T-cell (primary cell): ENCODE measurements at regions not wholly inside any gene's neighbourhood (a gene's known extent, or its start where the extent isn't known, plus 50 kb on each side); places are given as distances from the start of the nearest gene placed in this dataset.
"Not testable (repeated sequence)": the region's sequence is repeated elsewhere in the genome, so short reads cannot be mapped to it uniquely, and the experiment has no call there.

Experiments used
- ATAC-seq, 4 experiments: fragments of 200-7000 bp in 3 of 4; fragments of 150-1000 bp in 1 of 4; cut with Tn5 transposase; replicated peaks in 1 of 4; 1 replicate in 3 of 4; 2 replicates in 1 of 4; pipeline ENCODE4 v1.10.0; 2021; ENCODE audit warnings: moderate library complexity in 3 of 4, mild to moderate bottlenecking in 2 of 4, moderate number of reproducible peaks in 1 of 4
- CTCF ChIA-PET, 2 donors: fragments of 300-600 bp; sonication (Branson Sonifier 250); formaldehyde crosslinking; loops; one replicate each; lab custom pipeline; 2022; ENCODE audit warnings: antibody characterized with exemption in 2 of 2; lab: Charles Lee
- POLR2A ChIA-PET, 2 donors: fragments of 300-600 bp; sonication (Branson Sonifier 250); formaldehyde crosslinking; loops; one replicate each; lab custom pipeline; 2022; ENCODE audit warnings: antibody characterized with exemption in 2 of 2; lab: Charles Lee
- DNase-seq, 35 experiments: peaks; one replicate each; pipeline versions ENCODE4 v3.0.0 to v3.0.0-alpha.2; 2013 to 2023
- H3K27ac ChIP-seq: one replicate; pipeline ENCODE4 v1.5.1; 2013; ENCODE audit warnings: low read length
- H3K27me3 ChIP-seq, 2 experiments: replicated peaks in 1 of 2; 1 replicate in 1 of 2; 2 replicates in 1 of 2; pipeline versions ENCODE4 v1.6.1 to v1.7.0; 2013; ENCODE audit warnings: low read length in 1 of 2, mixed read lengths in 1 of 2; ENCODE audit not compliant: control insufficient read depth in 2 of 2, insufficient read depth in 2 of 2; ENCODE audit errors: extremely low read depth in 1 of 2
- H3K36me3 ChIP-seq, 2 donors: 1 replicate in 1 of 2; 2 replicates in 1 of 2; pipeline versions ENCODE4 v1.6.1 to v1.7.0; 2013; ENCODE audit warnings: low read length in 1 of 2; ENCODE audit not compliant: control insufficient read depth in 2 of 2, insufficient read depth in 1 of 2; ENCODE audit errors: extremely low read depth in 1 of 2
- H3K4me1 ChIP-seq, 2 experiments: 1 replicate in 1 of 2; 2 replicates in 1 of 2; pipeline versions ENCODE4 v1.6.1 to v1.7.0; 2013; ENCODE audit warnings: low read length in 2 of 2, mixed read lengths in 1 of 2; ENCODE audit not compliant: insufficient read depth in 2 of 2, control insufficient read depth in 1 of 2; ENCODE audit errors: extremely low read depth in 1 of 2
- H3K4me3 ChIP-seq, 2 donors: 1 replicate in 1 of 2; 2 replicates in 1 of 2; pipeline versions ENCODE4 v1.5.1 to v1.7.0; 2013; ENCODE audit warnings: mild to moderate bottlenecking in 2 of 2, low read length in 1 of 2, moderate library complexity in 1 of 2; ENCODE audit not compliant: control insufficient read depth in 1 of 2; ENCODE audit errors: extremely low read depth in 1 of 2
- H3K9me3 ChIP-seq: 2 replicates; pipeline ENCODE4 v1.7.0; 2013
- H3K27ac Mint-ChIP-seq, 2 donors: one replicate each; pipeline ENCODE4 v1.8.0; 2020 to 2021; ENCODE audit warnings: mild to moderate bottlenecking in 2 of 2, mixed read lengths in 2 of 2
- H3K27me3 Mint-ChIP-seq, 2 donors: one replicate each; pipeline ENCODE4 v1.8.0; 2021 to 2022; ENCODE audit warnings: mixed read lengths in 2 of 2
- H3K36me3 Mint-ChIP-seq: one replicate; pipeline ENCODE4 v1.8.0; 2021; ENCODE audit warnings: mixed read lengths
- H3K4me1 Mint-ChIP-seq, 3 donors: one replicate each; pipeline ENCODE4 v1.8.0; 2020 to 2022; ENCODE audit warnings: mixed read lengths in 3 of 3, mild to moderate bottlenecking in 1 of 3
- H3K4me3 Mint-ChIP-seq, 3 donors: one replicate each; pipeline ENCODE4 v1.8.0; 2020 to 2022; ENCODE audit warnings: mild to moderate bottlenecking in 3 of 3, mixed read lengths in 3 of 3, moderate library complexity in 3 of 3
- H3K9me3 Mint-ChIP-seq, 3 donors: one replicate each; pipeline ENCODE4 v1.8.0; 2020 to 2022; ENCODE audit warnings: mixed read lengths in 3 of 3
- WGBS: methylation state at CpG from one replicate; pipeline ENCODE4 v1.1.5; 2013; ENCODE audit warnings: missing lambda C conversion rate; ENCODE audit not compliant: insufficient coverage; 5-methylcytosine and 5-hydroxymethylcytosine counted together

- H3K4me1 ChIP-seq = no peaks in the 10 kb centered on the region
- WGBS = 94% methylated on average over 4 of the region's 5 CpGs
- ChIA-PET POLR2A (no interaction called here), CTCF (interaction anchor here in 1 of 2 donors (1.0 kb wide), 1 partner anchor 31 kb away, joined by 3 read pairs; no protein-coding TSS in a partner anchor)
- ATAC-seq = no peak
- no peaks in the 10 kb centered on the region for H3K9me3 ChIP-seq
- Mint-ChIP-seq H3K36me3 (peaks cover 8% of the 10 kb centered on the region), H3K27ac (no peak overlapping the region), H3K4me1 (peaks cover 0 to 3% (median 2%) of the 10 kb centered on the region in 3 donors), H3K4me3 (no peak overlapping the region), H3K9me3 (no peaks in the 10 kb centered on the region), H3K27me3 (no peaks in the 10 kb centered on the region)
- H3K27ac ChIP-seq = no peak overlapping the region
- no peak for DNase-seq
- H3K4me3 ChIP-seq = no peak overlapping the region
- no peaks in the 10 kb centered on the region for H3K27me3 ChIP-seq
- no peaks in the 10 kb centered on the region for H3K36me3 ChIP-seq
Measured at GRCh38 chr13:99686157-99686572, 184.9 kb downstream of the TM9SF2 start.

GRCh38 chr13:99681695-99682094 is 180.4 kb downstream of the TM9SF2 start:
- ChIA-PET POLR2A (interaction anchor here in 1 of 2 donors (0.6 kb wide), 1 partner anchor 10 kb away, joined by 3 read pairs; no protein-coding TSS in a partner anchor), CTCF (interaction anchor here in 1 of 2 donors (0.7 kb wide), 1 partner anchor 1065 kb away, joined by 3 read pairs; no protein-coding TSS in a partner anchor)
- H3K27me3 Mint-ChIP-seq = no peaks in the 10 kb centered on the region
- no peak overlapping the region for H3K4me3 Mint-ChIP-seq
- ATAC-seq (no peak), DNase-seq (no peak)
- no peaks in the 10 kb centered on the region for H3K27me3 ChIP-seq
- peaks cover 6% of the 10 kb centered on the region for H3K36me3 Mint-ChIP-seq
- no peaks in the 10 kb centered on the region for H3K36me3 ChIP-seq
- no peaks in the 10 kb centered on the region for H3K9me3 ChIP-seq
- H3K9me3 Mint-ChIP-seq = no peaks in the 10 kb centered on the region
- H3K27ac Mint-ChIP-seq = no peak overlapping the region
- H3K4me1 Mint-ChIP-seq = peaks cover 0 to 2% (median 0%) of the 10 kb centered on the region in 3 donors
- 93% methylated on average over 4 of the region's 7 CpGs for WGBS
- no peak overlapping the region for H3K27ac ChIP-seq
- no peak overlapping the region for H3K4me3 ChIP-seq
- no peaks in the 10 kb centered on the region for H3K4me1 ChIP-seq

- DNase-seq (no peak), ATAC-seq (no peak)
- POLR2A ChIA-PET = interaction anchor here in 1 of 2 donors (0.6 kb wide), 1 partner anchor 467 kb away, joined by 4 read pairs; no protein-coding TSS in a partner anchor
- no peak overlapping the region for H3K4me3 ChIP-seq
- no peak overlapping the region for H3K27ac Mint-ChIP-seq
- no peaks in the 10 kb centered on the region for H3K9me3 ChIP-seq
- CTCF ChIA-PET = no interaction called here
- no peaks in the 10 kb centered on the region for H3K27me3 ChIP-seq
- H3K27me3 Mint-ChIP-seq = no peaks in the 10 kb centered on the region
- 75% methylated on average over 2 of the region's 8 CpGs for WGBS
- H3K36me3 Mint-ChIP-seq = peaks cover 15% of the 10 kb centered on the region
- no peak overlapping the region for H3K4me3 Mint-ChIP-seq
- no peaks in the 10 kb centered on the region for H3K9me3 Mint-ChIP-seq
- H3K27ac ChIP-seq = no peak overlapping the region
- H3K36me3 ChIP-seq = no peaks in the 10 kb centered on the region
- no peaks in the 10 kb centered on the region for H3K4me1 Mint-ChIP-seq
- no peaks in the 10 kb centered on the region for H3K4me1 ChIP-seq
Measured at GRCh38 chr13:99677116-99677951, 176.1 kb downstream of the TM9SF2 start.

DNA sequence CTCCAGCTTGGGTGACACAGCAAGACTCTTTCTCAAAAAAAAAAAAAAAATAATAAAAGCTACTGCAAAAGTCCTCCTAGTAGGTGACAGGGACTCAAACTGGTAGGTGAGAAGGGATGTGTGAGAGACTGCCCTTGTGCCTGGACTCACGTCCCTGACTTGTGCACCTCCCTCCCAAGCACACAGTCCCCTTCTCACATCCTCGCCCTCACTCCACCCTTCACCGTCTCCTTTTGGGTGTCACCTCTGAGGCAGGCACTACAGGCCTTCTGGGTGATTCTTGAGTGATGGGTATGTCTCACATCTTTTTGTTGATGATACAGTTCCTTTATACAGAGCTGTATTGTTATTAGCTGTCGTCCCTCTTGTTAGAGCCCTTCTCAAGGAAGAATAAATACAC is 170.5 kb downstream of the TM9SF2 start:
- Histone ChIP-seq H3K36me3 (no peaks in the 10 kb centered on the region), H3K4me1 (no peaks in the 10 kb centered on the region), H3K9me3 (no peaks in the 10 kb centered on the region), H3K4me3 (no peak overlapping the region), H3K27me3 (peaks cover 0 to 5% of the 10 kb centered on the region in 2 experiments), H3K27ac (no peak overlapping the region)
- POLR2A ChIA-PET = interaction anchor here in 1 of 2 donors (0.6 kb wide), 2 partner anchors 67 to 1061 kb away, joined by 5 to 6 read pairs; no protein-coding TSS in a partner anchor
- Mint-ChIP-seq H3K27me3 (no peaks in the 10 kb centered on the region), H3K27ac (no peak overlapping the region), H3K4me1 (peaks cover 0 to 2% (median 0%) of the 10 kb centered on the region in 3 donors), H3K9me3 (no peaks in the 10 kb centered on the region), H3K36me3 (peaks cover 15% of the 10 kb centered on the region), H3K4me3 (no peak overlapping the region)
- ATAC-seq (no peak), DNase-seq (no peak)
- 80% methylated on average over 1 of the region's 4 CpGs for WGBS
- CTCF ChIA-PET = interaction anchor here in 1 of 2 donors (0.6 kb wide), 1 partner anchor 1431 kb away, joined by 3 read pairs; no protein-coding TSS in a partner anchor

- not testable (repeated sequence) for H3K9me3 ChIP-seq, H3K4me1 ChIP-seq, H3K4me3 Mint-ChIP-seq, ATAC-seq, H3K36me3 ChIP-seq, H3K4me3 ChIP-seq, H3K4me1 Mint-ChIP-seq, H3K36me3 Mint-ChIP-seq, H3K27ac ChIP-seq, H3K27me3 Mint-ChIP-seq, DNase-seq, H3K27me3 ChIP-seq, H3K9me3 Mint-ChIP-seq, H3K27ac Mint-ChIP-seq
- POLR2A ChIA-PET = interaction anchor here in 1 of 2 donors (0.9 kb wide), 1 partner anchor 321 kb away, joined by 3 read pairs; no protein-coding TSS in a partner anchor
- no CpG with 5 or more reads among the region's 8 CpGs for WGBS
- CTCF ChIA-PET = interaction anchor here in 1 of 2 donors (0.5 to 0.7 kb wide), 2 partner anchors 11 to 536 kb away, joined by 4 to 5 read pairs; no protein-coding TSS in a partner anchor
Measured at GRCh38 chr13:99669096-99669495, 167.8 kb downstream of the TM9SF2 start.

DNA sequence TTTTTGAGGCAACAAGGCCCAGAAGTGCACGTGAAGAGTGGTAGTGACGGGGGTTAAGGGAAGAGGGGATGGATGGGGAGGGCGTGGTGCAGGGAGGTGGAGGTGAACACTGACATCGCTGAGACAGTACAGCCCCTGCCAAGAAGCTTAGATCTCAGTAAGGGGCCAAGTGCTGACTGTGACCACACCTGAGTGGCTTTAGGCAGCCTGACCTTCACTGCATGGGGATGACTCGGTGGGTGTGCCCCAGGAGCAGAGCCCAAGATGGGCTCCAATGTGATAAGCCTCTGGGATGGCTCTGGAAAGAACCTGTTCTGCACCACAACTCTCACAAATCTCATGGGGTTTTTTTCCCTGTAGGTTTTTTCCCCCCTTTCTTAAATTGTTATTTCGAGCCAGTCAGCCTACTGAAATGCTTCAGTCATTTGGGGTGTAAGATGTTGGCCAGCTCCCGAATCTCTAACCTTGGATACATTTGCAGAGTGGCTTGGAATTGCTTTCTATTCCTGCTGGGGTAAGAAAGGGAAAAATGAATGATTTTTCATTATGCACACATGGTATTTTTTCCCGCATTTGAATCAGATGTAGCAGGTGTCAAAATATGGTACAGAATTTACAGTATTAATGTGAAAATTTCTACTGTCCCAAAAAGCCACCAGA is 165.0 kb downstream of the TM9SF2 start:
- no peak overlapping the region for H3K27ac Mint-ChIP-seq
- CTCF ChIA-PET = no interaction called here

More for the DNA sequence above, 165.0 kb downstream of the TM9SF2 start:
- Histone ChIP-seq H3K36me3 (no peaks in the 10 kb centered on the region), H3K9me3 (no peaks in the 10 kb centered on the region), H3K27me3 (peaks cover 0 to 5% of the 10 kb centered on the region in 2 experiments), H3K4me3 (no peak overlapping the region), H3K4me1 (no peaks in the 10 kb centered on the region), H3K27ac (no peak overlapping the region)
- ATAC-seq (no peak), DNase-seq (no peak)
- Mint-ChIP-seq H3K27me3 (no peaks in the 10 kb centered on the region), H3K4me1 (peaks cover 0 to 6% (median 0%) of the 10 kb centered on the region in 3 donors), H3K4me3 (no peak overlapping the region), H3K9me3 (no peaks in the 10 kb centered on the region), H3K36me3 (peaks cover 6% of the 10 kb centered on the region)
- POLR2A ChIA-PET = interaction anchor here in 1 of 2 donors (0.6 to 0.7 kb wide), 2 partner anchors 198 to 466 kb away, joined by 3 to 5 read pairs; partner anchors contain the start of gene UBAC2
- WGBS = 95% methylated on average over 5 of the region's 8 CpGs
